ENCODE measurements at regions not wholly inside any gene's neighbourhood (a gene's known extent, or its start where the extent isn't known, plus 50 kb on each side); places are given as distances from the start of the nearest gene placed in this dataset.

GRCh38 chr5:165892383-165892782 lies 2387.0 kb downstream of the MAT2B start:
- DNase-seq, result no peak

- DNase-seq, result no peak
Measured at GRCh38 chr5:165894916-165895315, 2389.5 kb downstream of the MAT2B start.

- no peak for DNase-seq
Measured at GRCh38 chr5:165903835-165904234, 2387.6 kb upstream of the WWC1 start.

GRCh38 chr5:165906871-165907270 lies 2384.6 kb upstream of the WWC1 start:
- DNase-seq, result no peak

GRCh38 chr5:165913059-165913458 lies 2378.4 kb upstream of the WWC1 start:
- DNase-seq, result no peak

GRCh38 chr5:165914456-165914855 lies 2377.0 kb upstream of the WWC1 start:
- DNase-seq, result no peak

- DNase-seq, result no peak
Measured at GRCh38 chr5:165919196-165919595, 2372.2 kb upstream of the WWC1 start.

- DNase-seq, result no peak
Measured at GRCh38 chr5:165920655-165921054, 2370.8 kb upstream of the WWC1 start.

GRCh38 chr5:165928971-165929370 lies 2362.5 kb upstream of the WWC1 start:
- DNase-seq, result no peak

- DNase-seq, result no peak
Measured at GRCh38 chr5:165940541-165940940, 2350.9 kb upstream of the WWC1 start.

GRCh38 chr5:165956854-165957253 lies 2334.6 kb upstream of the WWC1 start:
- DNase-seq, result no peak

- no peak for DNase-seq
Measured at GRCh38 chr5:165981671-165982070, 2309.8 kb upstream of the WWC1 start.

- no peak for DNase-seq
Measured at GRCh38 chr5:165996201-165996875, 2295.1 kb upstream of the WWC1 start.

- DNase-seq, result no peak
Measured at GRCh38 chr5:165999693-166000320, 2291.6 kb upstream of the WWC1 start.

GRCh38 chr5:166004006-166004405 lies 2287.4 kb upstream of the WWC1 start:
- DNase-seq, result no peak

- no peak for DNase-seq
Measured at GRCh38 chr5:166013415-166013814, 2278.0 kb upstream of the WWC1 start.

GRCh38 chr5:166014256-166014655 lies 2277.2 kb upstream of the WWC1 start:
- DNase-seq, result no peak

- no peak for DNase-seq
Measured at GRCh38 chr5:166018716-166019115, 2272.7 kb upstream of the WWC1 start.

- DNase-seq, result no peak
Measured at GRCh38 chr5:166022065-166022464, 2269.4 kb upstream of the WWC1 start.

GRCh38 chr5:166024970-166025369 lies 2266.5 kb upstream of the WWC1 start:
- no peak for DNase-seq

- no peak for DNase-seq
Measured at GRCh38 chr5:166027582-166027981, 2263.9 kb upstream of the WWC1 start.

GRCh38 chr5:166031926-166032325 lies 2259.5 kb upstream of the WWC1 start:
- DNase-seq, result no peak

- no peak for DNase-seq
Measured at GRCh38 chr5:166032601-166033000, 2258.8 kb upstream of the WWC1 start.

- DNase-seq, result no peak
Measured at GRCh38 chr5:166045961-166046360, 2245.5 kb upstream of the WWC1 start.

GRCh38 chr5:166046956-166047355 lies 2244.5 kb upstream of the WWC1 start:
- DNase-seq, result no peak
